ENCODE measurements at regions not wholly inside any gene's neighbourhood (a gene's known extent, or its start where the extent isn't known, plus 50 kb on each side); places are given as distances from the start of the nearest gene placed in this dataset.

GRCh38 chr3:174720717-174721116 lies 138.4 kb upstream of the NAALADL2 start:
- TF ChIP-seq EZH2 (IDR thresholded peaks at IDR 0.05) (no peak), POLR2AphosphoS5 (IDR thresholded peaks at IDR 0.05; ENCODE audit: borderline replicate concordance, low read depth, low read length) (peak; percentile 71; the same call in 1 of the 2 replicates), FOXP2 (optimal IDR thresholded peaks at IDR 0.05; ENCODE audit: control extremely low read depth, extremely low read length, insufficient read depth) (peak; percentile 19)

All from SK-N-MC (cell line).